Lower leg skin (tissue), 3 donors: ENCODE measurements at regions not wholly inside any gene's neighbourhood (a gene's known extent, or its start where the extent isn't known, plus 50 kb on each side); places are given as distances from the start of the nearest gene placed in this dataset.

Source experiments
- CTCF ChIP-seq, 3 donors: fragments of 450-650 bp; IDR thresholded peaks; one replicate each; pipeline ENCODE4 v1.5.1; 2016; ENCODE audit warnings: antibody characterized with exemption in 3 of 3, mild to moderate bottlenecking in 3 of 3, moderate library complexity in 2 of 3
- POLR2A ChIP-seq, 2 donors: fragments of 450-650 bp; IDR thresholded peaks; one replicate each; pipeline ENCODE4 v1.6.1; 2016 to 2017; ENCODE audit warnings: antibody characterized with exemption in 2 of 2, mild to moderate bottlenecking in 1 of 2, moderate library complexity in 1 of 2

GRCh38 chr11:81190546-81190945 lies 1543.1 kb downstream of the FAM181B start:
- TF ChIP-seq POLR2A (IDR thresholded peaks at IDR 0.05) = no peak
- TF ChIP-seq CTCF (IDR thresholded peaks at IDR 0.05) = no peak
